ENCODE measurements at regions not wholly inside any gene's neighbourhood (a gene's known extent, or its start where the extent isn't known, plus 50 kb on each side); places are given as distances from the start of the nearest gene placed in this dataset.
A peak's percentile ranks its signal among the peaks of the same experiment; 100 is the strongest.

DNA sequence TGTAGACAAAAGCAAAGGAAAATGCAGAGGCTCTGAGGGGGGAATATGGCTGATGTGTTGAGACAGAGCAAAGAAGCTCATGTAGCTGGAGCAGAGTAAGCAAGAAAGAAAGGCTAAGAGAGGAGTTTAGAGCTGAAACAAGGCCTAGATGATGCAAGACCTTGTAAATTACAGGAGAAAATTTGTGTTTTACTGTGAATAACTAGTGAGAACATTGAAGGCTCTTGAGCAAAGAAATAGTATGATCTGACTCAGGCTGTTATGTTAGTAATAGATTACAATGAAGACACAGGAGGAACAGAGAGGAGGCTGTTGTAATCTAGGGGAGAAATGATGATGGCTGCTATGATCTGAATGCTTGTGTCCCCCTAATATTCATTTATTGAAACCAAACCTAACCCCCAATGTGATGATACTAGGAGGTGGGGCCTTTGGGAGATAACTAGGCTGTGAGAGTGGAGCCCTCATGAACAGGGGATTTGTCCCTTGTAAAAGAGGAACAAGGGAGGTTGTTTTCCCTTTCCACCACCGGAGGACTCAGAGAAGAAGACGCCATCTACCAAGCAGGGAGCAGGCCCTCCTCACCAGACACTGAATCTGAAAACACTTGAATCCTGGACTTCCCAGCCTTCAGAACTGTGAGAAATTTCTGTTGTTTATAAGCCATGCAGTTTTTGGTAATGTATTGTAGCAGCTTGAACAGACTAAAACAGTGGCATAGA is 394.9 kb downstream of the HTR7 start:
- ATAC-seq (ENCODE audit: insufficient read depth, low FRiP score) (no peak), DNase-seq (no peak)
- no peaks in the 10 kb centered on the region for H3K36me3 ChIP-seq (ENCODE audit: control insufficient read depth in 4 of 4, insufficient read depth in 4 of 4, low read length in 4 of 4)
- TF ChIP-seq, protein P1, sequence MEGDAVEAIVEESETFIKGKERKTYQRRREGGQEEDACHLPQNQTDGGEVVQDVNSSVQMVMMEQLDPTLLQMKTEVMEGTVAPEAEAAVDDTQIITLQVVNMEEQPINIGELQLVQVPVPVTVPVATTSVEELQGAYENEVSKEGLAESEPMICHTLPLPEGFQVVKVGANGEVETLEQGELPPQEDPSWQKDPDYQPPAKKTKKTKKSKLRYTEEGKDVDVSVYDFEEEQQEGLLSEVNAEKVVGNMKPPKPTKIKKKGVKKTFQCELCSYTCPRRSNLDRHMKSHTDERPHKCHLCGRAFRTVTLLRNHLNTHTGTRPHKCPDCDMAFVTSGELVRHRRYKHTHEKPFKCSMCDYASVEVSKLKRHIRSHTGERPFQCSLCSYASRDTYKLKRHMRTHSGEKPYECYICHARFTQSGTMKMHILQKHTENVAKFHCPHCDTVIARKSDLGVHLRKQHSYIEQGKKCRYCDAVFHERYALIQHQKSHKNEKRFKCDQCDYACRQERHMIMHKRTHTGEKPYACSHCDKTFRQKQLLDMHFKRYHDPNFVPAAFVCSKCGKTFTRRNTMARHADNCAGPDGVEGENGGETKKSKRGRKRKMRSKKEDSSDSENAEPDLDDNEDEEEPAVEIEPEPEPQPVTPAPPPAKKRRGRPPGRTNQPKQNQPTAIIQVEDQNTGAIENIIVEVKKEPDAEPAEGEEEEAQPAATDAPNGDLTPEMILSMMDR (IDR thresholded peaks at IDR 0.05; ENCODE audit: control extremely low read depth, extremely low read depth): no peak
- H3K4me3 ChIP-seq: no peak overlapping the region
- no peak overlapping the region for H3K27ac ChIP-seq (ENCODE audit: low read depth in 1 of 2, low read length in 1 of 2)
- WGBS, 2 donors: 96 to 100% methylated on average over 2 of the region's 2 CpGs
- H3K27me3 ChIP-seq (ENCODE audit: control insufficient read depth in 3 of 3, insufficient read depth in 3 of 3, low read length in 2 of 3): no peaks in the 10 kb centered on the region
- H3K9me3 ChIP-seq (ENCODE audit: control insufficient read depth in 4 of 4, insufficient read depth in 3 of 4, low read length in 3 of 4): peaks cover 0 to 4% (median 0%) of the 10 kb centered on the region in 4 donors
- H3K4me1 ChIP-seq (ENCODE audit: control insufficient read depth in 5 of 5, insufficient read depth in 5 of 5, low read length in 5 of 5): peaks cover 0 to 1% (median 0%) of the 10 kb centered on the region in 5 donors
- no peak overlapping the region for H3K9ac ChIP-seq (ENCODE audit: insufficient read depth in 1 of 2, low read length in 2 of 2)

DNA sequence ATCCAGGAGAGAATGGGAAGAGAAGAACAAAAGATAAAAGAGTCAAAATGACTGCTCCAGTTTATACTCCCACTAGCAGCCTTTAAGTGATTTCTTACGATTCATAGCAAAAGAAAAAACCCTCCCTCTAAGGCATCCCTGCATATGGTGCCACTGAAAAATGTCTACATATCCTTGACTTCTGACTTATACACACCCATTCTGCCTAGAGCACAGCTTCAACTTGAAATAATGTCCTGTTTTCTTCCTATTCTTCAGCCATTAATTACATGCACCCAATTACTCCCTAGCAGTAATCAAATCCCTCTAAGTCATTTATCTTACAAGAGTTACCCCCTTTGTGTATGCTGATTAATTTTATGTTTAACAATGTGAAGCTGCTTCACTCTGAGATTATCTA is 393.5 kb downstream of the HTR7 start:
- peaks cover 0 to 1% (median 0%) of the 10 kb centered on the region in 5 donors for H3K4me1 ChIP-seq (ENCODE audit: control insufficient read depth in 5 of 5, insufficient read depth in 5 of 5, low read length in 5 of 5)
- DNase-seq: no peak
- peaks cover 0 to 4% (median 0%) of the 10 kb centered on the region in 4 donors for H3K9me3 ChIP-seq (ENCODE audit: control insufficient read depth in 4 of 4, insufficient read depth in 3 of 4, low read length in 3 of 4)
- H3K27ac ChIP-seq (ENCODE audit: low read depth in 1 of 2, low read length in 1 of 2): no peak overlapping the region
- H3K27me3 ChIP-seq (ENCODE audit: control insufficient read depth in 3 of 3, insufficient read depth in 3 of 3, low read length in 2 of 3): no peaks in the 10 kb centered on the region
- no peak for ATAC-seq (ENCODE audit: insufficient read depth, low FRiP score)
- WGBS, 2 donors: 78 to 87% methylated on average over 1 of the region's 1 CpG
- no peak overlapping the region for H3K9ac ChIP-seq (ENCODE audit: insufficient read depth in 1 of 2, low read length in 2 of 2)
- TF ChIP-seq, protein P1 (IDR thresholded peaks at IDR 0.05; ENCODE audit: control extremely low read depth, extremely low read depth): no peak
- no peak overlapping the region for H3K4me3 ChIP-seq
- no peaks in the 10 kb centered on the region for H3K36me3 ChIP-seq (ENCODE audit: control insufficient read depth in 4 of 4, insufficient read depth in 4 of 4, low read length in 4 of 4)

DNA sequence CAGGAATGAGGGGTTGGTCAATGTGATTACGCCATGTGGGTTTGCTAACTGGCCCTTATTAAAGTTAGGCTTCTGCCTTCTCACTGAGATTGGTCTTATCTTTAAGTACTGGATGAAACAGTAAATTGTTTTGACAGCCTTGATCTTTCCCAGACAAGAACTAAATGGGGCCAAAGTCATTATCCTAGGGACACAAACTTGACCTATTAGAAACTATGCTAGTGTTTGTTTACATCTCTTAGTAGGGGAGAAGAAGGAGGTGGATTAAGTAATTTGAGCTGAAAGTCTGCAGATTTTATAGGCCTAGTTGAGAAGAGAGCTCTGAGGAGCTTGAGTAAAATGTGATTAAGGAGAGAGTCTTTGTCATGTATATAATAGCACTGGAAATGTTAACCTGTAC is 386.9 kb downstream of the HTR7 start:
- peaks cover 0 to 10% (median 0%) of the 10 kb centered on the region in 5 donors for H3K4me1 ChIP-seq (ENCODE audit: control insufficient read depth in 5 of 5, insufficient read depth in 5 of 5, low read length in 5 of 5)
- peaks cover 0 to 1% (median 0%) of the 10 kb centered on the region in 4 donors for H3K9me3 ChIP-seq (ENCODE audit: control insufficient read depth in 4 of 4, insufficient read depth in 3 of 4, low read length in 3 of 4)
- ATAC-seq (ENCODE audit: insufficient read depth, low FRiP score) (no peak), DNase-seq (peak in 2 of 3 donors; percentile 50 to 57)
- 82 to 90% methylated on average over 1 of the region's 1 CpG for WGBS, 2 donors
- no peaks in the 10 kb centered on the region for H3K36me3 ChIP-seq (ENCODE audit: control insufficient read depth in 4 of 4, insufficient read depth in 4 of 4, low read length in 4 of 4)
- H3K27ac ChIP-seq (ENCODE audit: low read depth in 1 of 2, low read length in 1 of 2): no peak overlapping the region
- no peaks in the 10 kb centered on the region for H3K27me3 ChIP-seq (ENCODE audit: control insufficient read depth in 3 of 3, insufficient read depth in 3 of 3, low read length in 2 of 3)
- no peak overlapping the region for H3K9ac ChIP-seq (ENCODE audit: insufficient read depth in 1 of 2, low read length in 2 of 2)
- TF ChIP-seq, protein P1 (IDR thresholded peaks at IDR 0.05; ENCODE audit: control extremely low read depth, extremely low read depth): no peak
- H3K4me3 ChIP-seq: no peak overlapping the region

DNA sequence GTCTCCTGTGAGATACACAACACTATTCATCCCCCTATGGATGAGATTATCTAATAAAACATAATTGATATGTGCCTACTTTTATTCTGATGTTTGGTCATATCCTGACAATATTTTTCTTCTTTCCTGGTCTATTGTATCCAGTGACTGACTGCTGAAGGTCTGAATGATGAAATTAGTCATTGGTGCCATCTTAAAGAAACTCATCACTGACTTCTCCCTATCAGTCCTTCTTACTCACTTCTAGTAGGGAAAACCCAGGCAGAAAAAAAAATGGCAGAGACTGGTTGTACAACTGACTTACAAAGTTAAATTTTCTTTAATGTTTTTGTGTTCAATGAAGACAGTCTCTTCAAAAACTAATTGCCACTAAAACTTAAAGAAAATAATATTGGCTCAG is 377.4 kb downstream of the HTR7 start:
- ATAC-seq (ENCODE audit: insufficient read depth, low FRiP score): no peak
- Histone ChIP-seq H3K9ac (ENCODE audit: insufficient read depth in 1 of 2, low read length in 2 of 2) (no peak overlapping the region), H3K36me3 (ENCODE audit: control insufficient read depth in 4 of 4, insufficient read depth in 4 of 4, low read length in 4 of 4) (no peaks in the 10 kb centered on the region), H3K4me1 (ENCODE audit: control insufficient read depth in 5 of 5, insufficient read depth in 5 of 5, low read length in 5 of 5) (peaks cover 0 to 18% (median 0%) of the 10 kb centered on the region in 5 donors), H3K4me3 (no peak overlapping the region), H3K27me3 (ENCODE audit: control insufficient read depth in 3 of 3, insufficient read depth in 3 of 3, low read length in 2 of 3) (no peaks in the 10 kb centered on the region), H3K9me3 (ENCODE audit: control insufficient read depth in 4 of 4, insufficient read depth in 3 of 4, low read length in 3 of 4) (no peaks in the 10 kb centered on the region), H3K27ac (ENCODE audit: low read depth in 1 of 2, low read length in 1 of 2) (no peak overlapping the region)
- TF ChIP-seq, protein P1 (IDR thresholded peaks at IDR 0.05; ENCODE audit: control extremely low read depth, extremely low read depth): no peak
- DNase-seq: no peak
